ENCODE measurements at regions not wholly inside any gene's neighbourhood (a gene's known extent, or its start where the extent isn't known, plus 50 kb on each side); places are given as distances from the start of the nearest gene placed in this dataset.

- TF ChIP-seq CTCF (conservative IDR thresholded peaks at IDR 0.05; ENCODE audit: low read depth, low read length) (no peak), EZH2 (IDR thresholded peaks at IDR 0.05; ENCODE audit: borderline replicate concordance, low read depth, low read length, poor library complexity, severe bottlenecking) (no peak)
Measured at GRCh38 chr5:148880696-148881095, 54.3 kb downstream of the ADRB2 start.

All from A673 (cell line).